Cardiac fibroblast (primary cell): ENCODE measurements at regions not wholly inside any gene's neighbourhood (a gene's known extent, or its start where the extent isn't known, plus 50 kb on each side); places are given as distances from the start of the nearest gene placed in this dataset.

Experiments used
- DNase-seq, 2 donors: peaks; one replicate each; pipeline versions ENCODE4 v3.0.0 to v3.0.0-alpha.2; 2010; ENCODE audit warnings: low read depth in 2 of 2
- H3K4me3 ChIP-seq, 2 donors: replicated peaks in 1 of 2; 1 replicate in 1 of 2; 2 replicates in 1 of 2; pipeline ENCODE4 v1.5.1; 2011; ENCODE audit warnings: low read depth in 2 of 2, low read length in 2 of 2, mild to moderate bottlenecking in 2 of 2, moderate library complexity in 1 of 2
- CTCF ChIP-seq: IDR thresholded peaks from one replicate; pipeline ENCODE4 v1.5.1; 2011; ENCODE audit warnings: low read depth, mild to moderate bottlenecking, low read length, inconsistent platforms

- no peak overlapping the region for H3K4me3 ChIP-seq
- TF ChIP-seq CTCF = no peak
- DNase-seq = no peak
These were observed 734.9 kb upstream of the USP15 start for GRCh38 chr12:61525331-61525730.

- no peak overlapping the region for H3K4me3 ChIP-seq
- DNase-seq = no peak
- no peak for TF ChIP-seq CTCF
These were observed 729.7 kb upstream of the USP15 start for GRCh38 chr12:61530456-61530855.

- no peak for TF ChIP-seq CTCF
- no peak for DNase-seq
- no peak overlapping the region for H3K4me3 ChIP-seq
These were observed 729.0 kb upstream of the USP15 start for GRCh38 chr12:61531195-61531594.

- TF ChIP-seq CTCF = no peak
- DNase-seq = no peak
- no peak overlapping the region for H3K4me3 ChIP-seq
These were observed 724.1 kb upstream of the USP15 start for GRCh38 chr12:61536117-61536516.

- DNase-seq = no peak
These were observed 723.7 kb upstream of the USP15 start for GRCh38 chr12:61536525-61536924.

GRCh38 chr12:61538951-61539350, 721.3 kb upstream of the USP15 start:
- no peak overlapping the region for H3K4me3 ChIP-seq
- TF ChIP-seq CTCF = no peak
- no peak for DNase-seq

More at GRCh38 chr12:61536525-61536924, 723.7 kb upstream of the USP15 start:
- H3K4me3 ChIP-seq = no peak overlapping the region
- TF ChIP-seq CTCF = no peak

- no peak overlapping the region for H3K4me3 ChIP-seq
- DNase-seq = no peak
- no peak for TF ChIP-seq CTCF
These were observed 717.7 kb upstream of the USP15 start for GRCh38 chr12:61542551-61542950.
